Suprapubic skin (tissue), 4 donors: ENCODE measurements at regions not wholly inside any gene's neighbourhood (a gene's known extent, or its start where the extent isn't known, plus 50 kb on each side); places are given as distances from the start of the nearest gene placed in this dataset.

Experiments used
- DNase-seq, 2 donors: peaks; one replicate each; pipeline ENCODE4 v3.0.0-alpha.2; 2019; ENCODE audit warnings: low spot score in 2 of 2
- H3K27ac ChIP-seq: fragments of 200-600 bp; sonication (generic); one replicate; pipeline ENCODE4 v1.5.1; 2019
- H3K27me3 ChIP-seq: fragments of 200-600 bp; sonication (generic); one replicate; pipeline ENCODE4 v1.5.1; 2019
- H3K36me3 ChIP-seq: fragments of 200-600 bp; sonication (generic); one replicate; pipeline ENCODE4 v1.5.1; 2019
- H3K4me1 ChIP-seq: fragments of 200-600 bp; sonication (generic); one replicate; pipeline ENCODE4 v1.5.1; 2019
- H3K4me3 ChIP-seq: fragments of 200-600 bp; sonication (generic); one replicate; pipeline ENCODE4 v1.5.1; 2019; ENCODE audit warnings: mild to moderate bottlenecking
- H3K9me3 ChIP-seq: fragments of 200-600 bp; sonication (generic); one replicate; pipeline ENCODE4 v1.5.1; 2019
- CTCF ChIP-seq, 2 donors: fragments of 200-600 bp in 1 of 2; fragments of 450-650 bp in 1 of 2; sonication (generic) in 1 of 2; IDR thresholded peaks; one replicate each; pipeline ENCODE4 v1.5.1; 2016 to 2019; ENCODE audit warnings: antibody characterized with exemption in 2 of 2, mild to moderate bottlenecking in 1 of 2, moderate library complexity in 1 of 2
- EP300 ChIP-seq: sonication (generic); formaldehyde crosslinking; IDR thresholded peaks from one replicate; pipeline ENCODE4 v1.6.1; 2017; ENCODE audit warnings: antibody characterized with exemption
- POLR2A ChIP-seq, 2 donors: fragments of 450-650 bp; IDR thresholded peaks; one replicate each; pipeline ENCODE4 v1.6.1; 2017; ENCODE audit warnings: antibody characterized with exemption in 2 of 2, mild to moderate bottlenecking in 2 of 2, moderate library complexity in 2 of 2
- POLR2AphosphoS5 ChIP-seq, 3 donors: sonication (generic); formaldehyde crosslinking; IDR thresholded peaks; one replicate each; pipeline ENCODE4 v1.6.1; 2017; ENCODE audit warnings: antibody characterized with exemption in 3 of 3
- WGBS: methylation state at CpG from one replicate; pipeline ENCODE4 v1.1.5; 2018; 5-methylcytosine and 5-hydroxymethylcytosine counted together

- H3K4me3 ChIP-seq: no peak overlapping the region
- WGBS: 79% methylated on average over 5 of the region's 5 CpGs
- H3K27ac ChIP-seq: no peak overlapping the region
- TF ChIP-seq CTCF (IDR thresholded peaks at IDR 0.05) (no peak), EP300 (no peak), POLR2AphosphoS5 (IDR thresholded peaks at IDR 0.05) (no peak), POLR2A (IDR thresholded peaks at IDR 0.05) (no peak)
- H3K4me1 ChIP-seq: no peaks in the 10 kb centered on the region
- H3K27me3 ChIP-seq: no peaks in the 10 kb centered on the region
- DNase-seq: no peak
- no peaks in the 10 kb centered on the region for H3K36me3 ChIP-seq
- H3K9me3 ChIP-seq: no peaks in the 10 kb centered on the region
Measured at GRCh38 chr6:19731282-19731681, 105.9 kb upstream of the ID4 start.

- Histone ChIP-seq H3K27ac (no peak overlapping the region), H3K4me3 (no peak overlapping the region), H3K9me3 (no peaks in the 10 kb centered on the region), H3K4me1 (no peaks in the 10 kb centered on the region), H3K36me3 (no peaks in the 10 kb centered on the region), H3K27me3 (no peaks in the 10 kb centered on the region)
- no peak for DNase-seq
- no peak for TF ChIP-seq POLR2AphosphoS5 (IDR thresholded peaks at IDR 0.05)
- no peak for TF ChIP-seq EP300
- TF ChIP-seq POLR2A (IDR thresholded peaks at IDR 0.05): no peak
- TF ChIP-seq CTCF (IDR thresholded peaks at IDR 0.05): no peak
- 82% methylated on average over 15 of the region's 15 CpGs for WGBS
Measured at GRCh38 chr6:19734061-19734460, 103.1 kb upstream of the ID4 start.

- Histone ChIP-seq H3K4me3 (no peak overlapping the region), H3K27me3 (no peaks in the 10 kb centered on the region), H3K9me3 (no peaks in the 10 kb centered on the region), H3K4me1 (no peaks in the 10 kb centered on the region), H3K27ac (no peak overlapping the region), H3K36me3 (no peaks in the 10 kb centered on the region)
- WGBS: 83% methylated on average over 2 of the region's 2 CpGs
- no peak for DNase-seq
- TF ChIP-seq POLR2AphosphoS5 (IDR thresholded peaks at IDR 0.05): no peak
- no peak for TF ChIP-seq POLR2A (IDR thresholded peaks at IDR 0.05)
- no peak for TF ChIP-seq CTCF (IDR thresholded peaks at IDR 0.05)
- no peak for TF ChIP-seq EP300
Measured at GRCh38 chr6:19734519-19734918, 102.7 kb upstream of the ID4 start.

- Histone ChIP-seq H3K36me3 (no peaks in the 10 kb centered on the region), H3K9me3 (no peaks in the 10 kb centered on the region), H3K27ac (no peak overlapping the region), H3K4me1 (no peaks in the 10 kb centered on the region), H3K4me3 (no peak overlapping the region), H3K27me3 (no peaks in the 10 kb centered on the region)
- 69% methylated on average over 4 of the region's 4 CpGs for WGBS
- no peak for DNase-seq
- no peak for TF ChIP-seq POLR2A (IDR thresholded peaks at IDR 0.05)
- TF ChIP-seq EP300: no peak
- TF ChIP-seq CTCF (IDR thresholded peaks at IDR 0.05): no peak
- no peak for TF ChIP-seq POLR2AphosphoS5 (IDR thresholded peaks at IDR 0.05)
Measured at GRCh38 chr6:19736066-19736465, 101.1 kb upstream of the ID4 start.

- H3K9me3 ChIP-seq: no peaks in the 10 kb centered on the region
- H3K27ac ChIP-seq: no peak overlapping the region
- whole genome bisulfite sequencing: 84% methylated on average over 1 of the region's 1 CpG
- no peaks in the 10 kb centered on the region for H3K36me3 ChIP-seq
- TF ChIP-seq POLR2A (IDR thresholded peaks at IDR 0.05): no peak
- TF ChIP-seq CTCF (IDR thresholded peaks at IDR 0.05): no peak
- TF ChIP-seq POLR2AphosphoS5 (IDR thresholded peaks at IDR 0.05): no peak
- TF ChIP-seq EP300: no peak
- H3K4me1 ChIP-seq: no peaks in the 10 kb centered on the region
- no peak for DNase-seq
- no peaks in the 10 kb centered on the region for H3K27me3 ChIP-seq
- no peak overlapping the region for H3K4me3 ChIP-seq
Measured at GRCh38 chr6:19738010-19738409, 99.2 kb upstream of the ID4 start.
